Fibroblast of mammary gland (primary cell): ENCODE measurements at regions not wholly inside any gene's neighbourhood (a gene's known extent, or its start where the extent isn't known, plus 50 kb on each side); places are given as distances from the start of the nearest gene placed in this dataset.

Source experiments
- DNase-seq: peaks from one replicate; pipeline ENCODE4 v3.0.0-alpha.2; 2010; ENCODE audit warnings: low read depth
- H3K4me3 ChIP-seq: 2 replicates; pipeline ENCODE4 v1.5.1; 2011; ENCODE audit warnings: low read depth, mild to moderate bottlenecking, low read length, moderate library complexity; ENCODE audit not compliant: control insufficient read depth
- TF ChIP-seq, protein P1 (sequence below): conservative IDR thresholded peaks from 2 replicates; pipeline ENCODE4 v1.5.1; 2011; ENCODE audit warnings: low read depth, low read length, inconsistent platforms; ENCODE audit not compliant: control insufficient read depth, insufficient read depth

DNA sequence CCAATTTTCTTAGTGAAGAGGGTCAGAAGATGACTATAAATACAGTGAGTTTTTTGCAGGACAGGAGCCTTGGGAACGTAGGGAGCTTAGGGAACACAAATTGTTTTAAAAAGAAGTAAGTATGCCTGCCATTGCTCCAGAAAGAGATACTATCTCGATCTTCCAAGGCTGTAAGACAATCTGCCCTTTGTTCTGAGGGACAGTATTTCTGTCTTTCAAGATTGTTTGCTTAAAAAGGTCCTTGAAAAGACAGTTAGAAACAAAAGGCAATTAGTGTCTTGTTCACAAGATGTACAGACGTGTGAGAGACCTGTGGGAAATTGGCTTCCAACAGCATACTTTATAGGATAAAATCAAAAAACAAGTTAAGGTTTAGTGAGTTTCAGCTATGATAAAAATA, 321.2 kb upstream of the FAR2 start:
- H3K4me3 ChIP-seq, result no peak overlapping the region
- TF ChIP-seq, protein P1, sequence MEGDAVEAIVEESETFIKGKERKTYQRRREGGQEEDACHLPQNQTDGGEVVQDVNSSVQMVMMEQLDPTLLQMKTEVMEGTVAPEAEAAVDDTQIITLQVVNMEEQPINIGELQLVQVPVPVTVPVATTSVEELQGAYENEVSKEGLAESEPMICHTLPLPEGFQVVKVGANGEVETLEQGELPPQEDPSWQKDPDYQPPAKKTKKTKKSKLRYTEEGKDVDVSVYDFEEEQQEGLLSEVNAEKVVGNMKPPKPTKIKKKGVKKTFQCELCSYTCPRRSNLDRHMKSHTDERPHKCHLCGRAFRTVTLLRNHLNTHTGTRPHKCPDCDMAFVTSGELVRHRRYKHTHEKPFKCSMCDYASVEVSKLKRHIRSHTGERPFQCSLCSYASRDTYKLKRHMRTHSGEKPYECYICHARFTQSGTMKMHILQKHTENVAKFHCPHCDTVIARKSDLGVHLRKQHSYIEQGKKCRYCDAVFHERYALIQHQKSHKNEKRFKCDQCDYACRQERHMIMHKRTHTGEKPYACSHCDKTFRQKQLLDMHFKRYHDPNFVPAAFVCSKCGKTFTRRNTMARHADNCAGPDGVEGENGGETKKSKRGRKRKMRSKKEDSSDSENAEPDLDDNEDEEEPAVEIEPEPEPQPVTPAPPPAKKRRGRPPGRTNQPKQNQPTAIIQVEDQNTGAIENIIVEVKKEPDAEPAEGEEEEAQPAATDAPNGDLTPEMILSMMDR, result no peak
- DNase-seq, result no peak

DNA sequence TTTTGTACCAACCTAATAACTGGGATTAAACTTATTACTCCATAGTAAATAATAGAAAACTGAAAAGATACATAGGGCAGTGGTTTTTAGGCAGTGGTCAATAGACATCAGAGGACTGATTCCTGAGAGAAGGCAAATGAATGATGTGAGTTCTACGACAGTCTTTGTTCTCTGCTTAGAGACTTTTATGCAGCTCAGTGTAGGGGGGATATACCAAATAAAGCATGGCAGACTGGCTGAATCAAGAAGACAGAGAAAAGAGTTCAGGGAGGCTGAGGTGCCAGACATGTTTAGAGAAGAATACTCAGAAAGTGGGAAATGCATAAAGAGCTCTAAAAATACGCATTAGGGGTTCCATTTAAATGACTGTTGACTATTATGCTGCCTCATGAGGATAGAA, 320.8 kb upstream of the FAR2 start:
- no peak overlapping the region for H3K4me3 ChIP-seq
- no peak for DNase-seq
- TF ChIP-seq, protein P1, result no peak

DNA sequence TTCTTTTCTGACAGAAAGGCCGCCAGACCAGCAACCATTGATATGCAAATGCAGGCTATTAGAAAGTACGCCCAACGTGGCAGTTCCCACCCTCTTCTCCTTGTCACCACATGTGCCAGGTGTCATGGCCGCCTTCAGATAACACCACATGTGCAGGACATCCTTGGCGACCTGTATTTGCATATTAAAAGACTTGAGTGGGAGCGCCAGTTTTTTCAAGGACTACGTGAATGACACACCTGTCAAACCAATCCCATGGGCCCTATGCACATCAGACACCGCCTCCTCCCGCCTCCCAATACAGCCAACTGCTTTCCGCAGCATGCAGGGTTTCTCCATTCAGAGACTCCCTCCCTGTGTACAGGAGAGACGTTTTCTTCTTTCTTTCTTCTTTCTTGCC, 318.6 kb upstream of the FAR2 start:
- no peak for DNase-seq

DNA sequence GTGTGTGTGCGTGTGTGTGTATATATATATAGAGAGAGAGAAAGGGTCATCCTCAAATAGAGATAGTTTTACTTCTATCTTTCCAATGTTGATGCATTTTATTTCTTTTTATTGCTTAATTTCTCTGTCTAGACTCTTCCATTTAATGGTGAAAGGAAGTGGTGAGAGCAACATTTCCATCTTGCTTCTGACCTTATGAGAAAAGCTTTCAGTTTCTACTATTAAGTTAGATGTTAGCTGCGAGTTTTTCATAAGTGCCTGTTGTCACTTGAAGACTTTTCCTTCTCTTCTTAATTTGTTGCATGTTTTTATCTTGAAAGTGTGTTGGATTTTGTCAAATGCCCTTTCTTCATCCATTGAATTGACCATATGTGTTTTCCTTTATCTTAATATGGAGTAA, 304.4 kb upstream of the FAR2 start:
- no peak overlapping the region for H3K4me3 ChIP-seq
- TF ChIP-seq, protein P1, result no peak
- DNase-seq, result no peak

More for the DNA sequence above, 318.6 kb upstream of the FAR2 start:
- TF ChIP-seq, protein P1, result no peak
- no peak overlapping the region for H3K4me3 ChIP-seq

DNA sequence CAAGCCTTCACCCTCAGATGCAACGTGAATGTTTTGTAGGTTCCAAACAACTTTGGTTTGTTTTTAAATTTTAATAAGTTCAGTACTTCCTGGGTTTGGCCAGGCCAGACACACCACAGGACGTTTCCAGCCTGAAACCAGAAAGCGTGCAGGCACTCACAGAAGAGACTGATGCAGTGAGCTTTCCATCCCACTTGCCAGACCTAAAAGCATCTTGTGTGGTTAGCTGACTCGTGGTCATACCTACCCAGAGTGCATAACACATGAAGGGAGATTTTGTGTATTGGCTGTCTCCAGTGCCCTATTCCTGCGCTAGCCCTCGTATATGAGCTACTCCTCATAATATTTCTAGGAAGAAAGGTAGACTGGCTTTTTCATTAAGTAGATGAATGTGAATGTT, 297.3 kb upstream of the FAR2 start:
- TF ChIP-seq, protein P1, result no peak
- DNase-seq, result no peak

DNA sequence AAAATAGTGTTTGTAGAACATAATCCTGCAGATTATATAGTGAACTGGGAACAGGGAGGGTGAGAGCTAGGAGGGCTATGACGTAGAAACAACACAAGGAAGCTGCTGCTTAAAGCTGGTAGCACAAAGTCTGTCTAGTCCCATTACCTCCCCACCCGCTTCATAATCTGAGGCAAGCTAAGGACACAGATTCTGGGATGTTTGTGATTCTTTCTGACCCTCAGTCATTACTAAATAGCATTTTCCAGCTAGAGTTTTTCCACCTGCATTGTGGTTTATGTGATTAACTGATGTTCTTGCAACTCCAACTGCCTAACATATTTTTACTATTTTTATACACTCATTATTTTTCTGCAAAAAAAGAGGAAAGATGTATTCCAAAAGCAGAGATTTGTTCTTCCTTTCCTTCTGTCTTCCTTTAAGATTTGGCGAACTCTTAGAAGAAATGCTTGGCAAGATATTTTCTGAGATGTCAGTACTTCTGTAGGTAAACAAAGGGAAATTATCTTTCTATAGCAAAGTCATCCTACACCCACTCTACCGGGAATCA, 293.2 kb upstream of the FAR2 start:
- DNase-seq, result no peak
- TF ChIP-seq, protein P1, result no peak
- no peak overlapping the region for H3K4me3 ChIP-seq

More for the DNA sequence above, 297.3 kb upstream of the FAR2 start:
- H3K4me3 ChIP-seq, result no peak overlapping the region

DNA sequence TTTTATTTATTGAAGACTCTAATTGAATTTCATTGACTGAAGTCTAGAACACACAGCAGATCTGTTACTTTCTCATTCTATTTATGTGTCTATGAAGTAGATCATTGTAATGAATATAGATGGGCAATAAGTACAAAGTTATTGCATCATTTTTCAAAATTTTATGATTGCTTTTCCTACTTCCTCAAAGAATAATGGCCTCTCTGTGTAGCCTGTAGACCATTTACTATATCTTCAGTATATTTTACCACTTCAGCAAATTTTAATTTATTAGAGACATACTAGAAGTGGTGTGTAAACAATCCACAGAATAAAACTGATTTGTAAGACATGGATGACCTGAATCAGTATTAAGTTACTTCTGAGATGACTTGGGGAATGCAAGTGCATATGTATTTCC, 291.7 kb upstream of the FAR2 start:
- H3K4me3 ChIP-seq, result no peak overlapping the region
- DNase-seq, result no peak
- TF ChIP-seq, protein P1, result no peak
